Natural killer cell (primary cell): ENCODE measurements at regions not wholly inside any gene's neighbourhood (a gene's known extent, or its start where the extent isn't known, plus 50 kb on each side); places are given as distances from the start of the nearest gene placed in this dataset.
"Not testable (repeated sequence)": the region's sequence is repeated elsewhere in the genome, so short reads cannot be mapped to it uniquely, and the experiment has no call there.

Source experiments
- ATAC-seq, 3 donors: fragments of 150-1000 bp in 2 of 3; fragments of 200-7000 bp in 1 of 3; cut with Tn5 transposase; 1 replicate in 1 of 3; 2 replicates in 2 of 3; pipeline ENCODE4 v1.10.0; 2021; ENCODE audit warnings: mild to moderate bottlenecking in 2 of 3, moderate library complexity in 2 of 3
- DNase-seq, 2 donors: peaks; one replicate each; pipeline versions ENCODE4 v3.0.0 to v3.0.0-alpha.2; 2013 to 2021; ENCODE audit warnings: mixed read lengths in 1 of 2
- H3K27ac ChIP-seq: one replicate; pipeline ENCODE4 v1.5.1; 2013; ENCODE audit warnings: mild to moderate bottlenecking, low read length
- H3K27me3 ChIP-seq: one replicate; pipeline ENCODE4 v1.6.1; 2013; ENCODE audit warnings: low read length; ENCODE audit not compliant: control insufficient read depth, insufficient read depth
- H3K36me3 ChIP-seq: one replicate; pipeline ENCODE4 v1.6.1; 2013; ENCODE audit warnings: low read length; ENCODE audit not compliant: control insufficient read depth, insufficient read depth
- H3K4me1 ChIP-seq: one replicate; pipeline ENCODE4 v1.6.1; 2013; ENCODE audit warnings: low read length; ENCODE audit not compliant: control insufficient read depth, insufficient read depth
- H3K4me3 ChIP-seq: one replicate; pipeline ENCODE4 v1.5.1; 2013; ENCODE audit warnings: low read length
- H3K9me3 ChIP-seq: one replicate; pipeline ENCODE4 v1.6.1; 2013; ENCODE audit warnings: low read length; ENCODE audit not compliant: control insufficient read depth, insufficient read depth
- H3K27ac Mint-ChIP-seq, 2 donors: one replicate each; pipeline ENCODE4 v1.8.0; 2022; ENCODE audit warnings: mild to moderate bottlenecking in 2 of 2, mixed read lengths in 2 of 2, moderate library complexity in 1 of 2
- H3K27me3 Mint-ChIP-seq, 2 donors: one replicate each; pipeline ENCODE4 v1.8.0; 2022; ENCODE audit warnings: low read depth in 2 of 2, mixed read lengths in 2 of 2
- H3K36me3 Mint-ChIP-seq: one replicate; pipeline ENCODE4 v1.8.0; 2022; ENCODE audit warnings: mixed read lengths
- H3K4me1 Mint-ChIP-seq, 2 donors: one replicate each; pipeline ENCODE4 v1.8.0; 2022; ENCODE audit warnings: mixed read lengths in 2 of 2
- H3K4me3 Mint-ChIP-seq: one replicate; pipeline ENCODE4 v1.8.0; 2022; ENCODE audit warnings: mild to moderate bottlenecking, moderate library complexity, mixed read lengths
- H3K9me3 Mint-ChIP-seq, 2 donors: one replicate each; pipeline ENCODE4 v1.8.0; 2022; ENCODE audit warnings: mixed read lengths in 2 of 2
- CTCF ChIP-seq: fragments of 200-600 bp; IDR thresholded peaks from one replicate; pipeline ENCODE4 v1.8.0; 2022; ENCODE audit warnings: antibody characterized with exemption
- WGBS: methylation state at CpG from one replicate; pipeline ENCODE4 v1.1.7; 2013; ENCODE audit warnings: missing lambda C conversion rate; ENCODE audit not compliant: insufficient coverage; 5-methylcytosine and 5-hydroxymethylcytosine counted together
- intact Hi-C: fragments of 100-400 bp; cut with micrococcal nuclease; formaldehyde crosslinking; loops from one replicate; pipeline ENCODE4 v1.14.2; 2022

DNA sequence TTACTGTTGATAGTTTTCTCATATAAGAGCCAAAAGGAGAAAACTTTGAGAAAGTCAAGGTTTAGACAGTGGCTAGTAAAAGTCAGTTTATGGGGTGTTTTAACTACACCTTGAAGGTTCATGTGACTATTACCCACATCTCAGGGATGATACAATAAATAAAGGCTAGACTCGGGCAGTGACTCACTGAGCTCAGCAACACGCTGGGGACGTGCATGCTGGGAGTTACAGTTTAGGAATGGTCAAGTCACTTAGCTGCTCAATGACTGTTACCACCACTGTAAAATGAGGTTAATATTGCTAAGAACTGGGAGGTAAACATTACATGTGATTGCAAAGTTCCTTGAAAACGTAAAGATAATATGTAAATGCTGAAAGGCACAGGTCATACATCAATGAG lies 1254.4 kb upstream of the PHF14 start:
- Mint-ChIP-seq H3K4me3 (no peak overlapping the region), H3K9me3 (peaks cover 5 to 10% of the 10 kb centered on the region in 2 donors), H3K27me3 (no peaks in the 10 kb centered on the region), H3K4me1 (no peaks in the 10 kb centered on the region), H3K27ac (no peak overlapping the region), H3K36me3 (no peaks in the 10 kb centered on the region)
- H3K4me3 ChIP-seq: no peak overlapping the region
- 86% methylated on average over 4 of the region's 4 CpGs for WGBS
- H3K27ac ChIP-seq: no peak overlapping the region
- H3K36me3 ChIP-seq: no peaks in the 10 kb centered on the region
- no peak for TF ChIP-seq CTCF
- H3K4me1 ChIP-seq: no peaks in the 10 kb centered on the region
- intact Hi-C loops: no loop called here
- ATAC-seq: no peak
- no peaks in the 10 kb centered on the region for H3K9me3 ChIP-seq
- no peak for DNase-seq
- H3K27me3 ChIP-seq: no peaks in the 10 kb centered on the region

- peaks cover 8% of the 10 kb centered on the region in 2 donors for H3K9me3 Mint-ChIP-seq
These were observed 1254.0 kb upstream of the PHF14 start for GRCh38 chr7:9719721-9720120.

DNA sequence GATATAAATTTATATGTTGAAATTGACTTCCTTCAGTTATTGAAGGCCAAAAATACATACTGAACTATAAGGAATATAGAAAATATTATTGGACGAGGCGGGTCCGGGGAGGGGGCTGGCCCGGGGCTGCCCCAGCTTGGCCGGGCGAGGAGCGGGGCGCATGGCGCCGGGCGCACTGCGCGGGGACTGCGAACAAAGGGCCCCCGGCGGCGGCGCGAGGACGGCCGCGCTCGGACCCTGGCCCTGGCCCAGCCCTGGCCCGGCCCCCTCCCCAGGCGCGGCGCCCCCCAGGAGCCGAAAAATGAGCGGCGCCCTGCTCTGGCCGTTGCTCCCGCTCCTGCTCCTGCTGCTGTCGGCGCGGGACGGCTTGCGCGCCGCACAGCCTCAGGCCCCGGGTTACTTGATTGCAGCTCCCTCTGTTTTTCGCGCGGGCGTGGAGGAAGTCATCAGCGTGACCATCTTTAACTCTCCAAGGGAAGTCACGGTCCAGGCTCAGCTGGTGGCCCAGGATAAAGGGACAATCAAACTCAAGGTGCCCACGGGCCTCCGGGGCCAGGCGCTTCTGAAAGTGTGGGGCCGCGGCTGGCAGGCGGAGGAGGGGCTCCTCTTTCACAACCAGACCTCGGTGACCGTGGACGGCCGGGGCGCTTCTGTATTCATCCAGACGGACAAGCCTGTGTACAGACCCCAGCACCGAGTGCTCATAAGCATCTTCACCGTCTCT lies 1247.6 kb upstream of the PHF14 start:
- H3K27ac ChIP-seq, H3K27ac Mint-ChIP-seq, H3K4me3 Mint-ChIP-seq, H3K27me3 Mint-ChIP-seq, intact Hi-C loops, H3K4me1 ChIP-seq, H3K27me3 ChIP-seq, H3K4me1 Mint-ChIP-seq, H3K36me3 Mint-ChIP-seq, H3K4me3 ChIP-seq, ATAC-seq, H3K36me3 ChIP-seq, DNase-seq: not testable (repeated sequence)
- 95% methylated on average over 46 of the region's 60 CpGs for WGBS
- peaks cover 11% of the 10 kb centered on the region for H3K9me3 ChIP-seq
- H3K9me3 Mint-ChIP-seq: peaks cover 11% of the 10 kb centered on the region in 2 donors

More at GRCh38 chr7:9719721-9720120, 1254.0 kb upstream of the PHF14 start:
- no peaks in the 10 kb centered on the region for H3K36me3 Mint-ChIP-seq
- no peak overlapping the region for H3K27ac ChIP-seq
- no peaks in the 10 kb centered on the region for H3K27me3 ChIP-seq
- no peak overlapping the region for H3K27ac Mint-ChIP-seq
- H3K4me3 ChIP-seq: no peak overlapping the region
- TF ChIP-seq CTCF: no peak
- no peaks in the 10 kb centered on the region for H3K4me1 ChIP-seq
- no peak for ATAC-seq
- H3K27me3 Mint-ChIP-seq: no peaks in the 10 kb centered on the region
- DNase-seq: no peak
- no peaks in the 10 kb centered on the region for H3K9me3 ChIP-seq
- H3K4me1 Mint-ChIP-seq: no peaks in the 10 kb centered on the region
- H3K4me3 Mint-ChIP-seq: no peak overlapping the region
- H3K36me3 ChIP-seq: no peaks in the 10 kb centered on the region
- intact Hi-C loops: no loop called here
- WGBS: 100% methylated on average over 2 of the region's 3 CpGs

GRCh38 chr7:9726811-9727210 lies 1246.9 kb upstream of the PHF14 start:
- H3K36me3 Mint-ChIP-seq, intact Hi-C loops, H3K27ac ChIP-seq, H3K4me1 Mint-ChIP-seq, H3K4me3 ChIP-seq, H3K27me3 Mint-ChIP-seq, H3K27me3 ChIP-seq, ATAC-seq, H3K4me1 ChIP-seq, H3K36me3 ChIP-seq, H3K27ac Mint-ChIP-seq, H3K4me3 Mint-ChIP-seq, DNase-seq: not testable (repeated sequence)
- 92% methylated on average over 17 of the region's 22 CpGs for WGBS
- H3K9me3 ChIP-seq: peaks cover 11% of the 10 kb centered on the region
- peaks cover 9 to 11% of the 10 kb centered on the region in 2 donors for H3K9me3 Mint-ChIP-seq

DNA sequence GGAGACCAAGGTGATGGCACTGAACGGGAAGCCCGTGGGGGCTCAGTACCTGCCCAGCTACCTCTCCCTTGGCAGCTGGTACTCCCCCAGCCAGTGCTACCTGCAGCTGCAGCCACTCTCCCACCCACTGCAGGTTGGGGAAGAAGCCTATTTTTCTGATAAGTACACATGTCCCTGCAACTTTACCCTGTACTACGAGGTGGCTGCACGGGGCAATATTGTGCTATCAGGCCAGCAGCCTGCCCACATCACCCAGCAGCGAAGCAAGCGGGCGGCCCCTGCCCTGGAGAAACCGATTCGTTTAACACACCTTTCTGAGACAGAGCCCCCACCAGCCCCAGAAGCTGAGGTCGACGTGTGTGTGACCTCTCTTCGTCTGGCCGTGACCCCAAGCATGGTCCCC lies 1246.2 kb upstream of the PHF14 start:
- H3K27me3 Mint-ChIP-seq, DNase-seq, intact Hi-C loops, H3K36me3 ChIP-seq, H3K4me3 ChIP-seq, ATAC-seq, H3K27me3 ChIP-seq, H3K36me3 Mint-ChIP-seq, H3K4me3 Mint-ChIP-seq, H3K27ac ChIP-seq, H3K4me1 ChIP-seq, H3K4me1 Mint-ChIP-seq, H3K27ac Mint-ChIP-seq: not testable (repeated sequence)
- peaks cover 11% of the 10 kb centered on the region for H3K9me3 ChIP-seq
- 94% methylated on average over 13 of the region's 13 CpGs for WGBS
- H3K9me3 Mint-ChIP-seq: peaks cover 9 to 11% of the 10 kb centered on the region in 2 donors

DNA sequence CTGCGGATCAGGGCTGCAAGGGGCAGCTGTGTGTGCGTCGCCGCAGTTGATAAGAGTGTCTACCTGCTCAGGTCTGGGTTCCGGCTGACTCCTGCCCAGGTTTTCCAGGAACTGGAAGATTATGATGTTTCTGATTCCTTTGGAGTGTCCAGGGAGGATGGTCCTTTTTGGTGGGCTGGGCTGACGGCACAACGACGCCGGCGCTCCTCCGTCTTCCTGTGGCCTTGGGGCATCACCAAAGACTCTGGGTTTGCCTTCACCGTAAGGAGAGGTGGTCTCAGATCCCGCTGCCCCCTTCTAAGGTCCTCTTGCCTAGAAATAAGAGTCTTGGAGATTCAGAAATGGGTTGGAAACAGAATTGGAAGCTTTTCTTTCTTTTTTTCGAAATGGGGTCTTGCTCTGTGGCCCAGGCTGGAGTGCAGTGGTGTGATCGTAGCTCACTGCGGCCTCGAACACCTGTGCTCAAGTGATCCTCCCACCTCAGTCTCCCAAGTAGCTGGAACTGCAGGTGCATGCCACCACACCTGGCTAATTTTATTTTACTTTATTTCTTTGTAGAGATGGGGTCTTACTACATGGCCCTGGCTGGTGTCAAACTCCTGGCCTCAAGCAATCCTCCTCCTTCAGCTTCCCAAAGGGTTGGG lies 1245.5 kb upstream of the PHF14 start:
- ATAC-seq, H3K36me3 Mint-ChIP-seq, H3K36me3 ChIP-seq, intact Hi-C loops, H3K4me3 ChIP-seq, H3K27me3 ChIP-seq, H3K4me1 Mint-ChIP-seq, H3K27ac Mint-ChIP-seq, H3K27ac ChIP-seq, H3K27me3 Mint-ChIP-seq, DNase-seq, H3K4me1 ChIP-seq, H3K4me3 Mint-ChIP-seq: not testable (repeated sequence)
- H3K9me3 Mint-ChIP-seq: peaks cover 11 to 12% of the 10 kb centered on the region in 2 donors
- H3K9me3 ChIP-seq: peaks cover 11% of the 10 kb centered on the region
- 94% methylated on average over 15 of the region's 17 CpGs for WGBS
